A549 (cell line): ENCODE measurements at regions not wholly inside any gene's neighbourhood (a gene's known extent, or its start where the extent isn't known, plus 50 kb on each side); places are given as distances from the start of the nearest gene placed in this dataset.

Source experiments
- ATAC-seq, 2 experiments: fragments of 200-7000 bp in 1 of 2; fragments of >200 bp in 1 of 2; cut with Nextera tagmentation in 1 of 2; cut with Tn5 transposase in 1 of 2; 3 replicates each; pipeline versions ENCODE4 v1.8.0 to v1.9.1; 2018 to 2020; ENCODE audit warnings: mild to moderate bottlenecking in 1 of 2, moderate library complexity in 1 of 2
- CTCF ChIA-PET: fragments of 300-600 bp; sonication (Branson Sonifier 250); formaldehyde crosslinking; extraction: SDS; loops from one replicate; lab custom pipeline; 2021; ENCODE audit warnings: antibody characterized with exemption, inconsistent platforms; lab: Yijun Ruan, JAX
- POLR2A ChIA-PET: fragments of 350-600 bp; formaldehyde crosslinking; extraction: SDS; loops from one replicate; lab custom pipeline; 2021; ENCODE audit warnings: antibody characterized with exemption, inconsistent platforms; lab: Yijun Ruan, JAX
- DNase-seq, 2 experiments: peaks; one replicate each; pipeline versions ENCODE4 v3.0.0 to v3.0.0-alpha.2; 2011 to 2016; ENCODE audit warnings: low read depth in 1 of 2, low spot score in 1 of 2
- FAIRE-seq: peaks from 2 replicates; lab custom pipeline; 2011; peaks lifted over from hg19 to GRCh38; lab: Jason Lieb, UNC
- H3K27ac ChIP-seq, 2 experiments: fragments of >200 bp; sonication (Bioruptor Twin); formaldehyde crosslinking; 3 replicates each; pipeline ENCODE4 v1.5.1; 2016 to 2017
- H3K4me1 ChIP-seq: fragments of >200 bp; sonication (Bioruptor Twin); formaldehyde crosslinking; 3 replicates; pipeline ENCODE4 v1.6.1; 2016
- H3K4me2 ChIP-seq: fragments of >200 bp; sonication (Bioruptor Twin); formaldehyde crosslinking; 3 replicates; pipeline ENCODE4 v1.6.1; 2016
- H3K4me3 ChIP-seq: fragments of >200 bp; sonication (Bioruptor Twin); formaldehyde crosslinking; 3 replicates; pipeline ENCODE4 v1.5.1; 2016
- H3K9me3 ChIP-seq: fragments of >200 bp; sonication (Bioruptor Twin); formaldehyde crosslinking; 3 replicates; pipeline ENCODE4 v1.6.1; 2016
- BCL3 ChIP-seq: fragments of >200 bp; sonication (Bioruptor Twin); formaldehyde crosslinking; IDR thresholded peaks from 3 replicates; pipeline ENCODE4 v1.6.1; 2016
- BHLHE40 ChIP-seq: IDR thresholded peaks from 2 replicates; pipeline ENCODE4 v1.6.1; 2012; ENCODE audit warnings: low read depth, low read length, inconsistent platforms
- CHD4 ChIP-seq: fragments of 200-600 bp; sonication (generic); IDR thresholded peaks from 2 replicates; pipeline ENCODE4 v1.6.1; 2016; ENCODE audit warnings: antibody characterized with exemption, mild to moderate bottlenecking, borderline replicate concordance
- EHMT2 ChIP-seq: fragments of 200-600 bp; sonication (generic); IDR thresholded peaks from 2 replicates; pipeline ENCODE4 v1.6.1; 2016; ENCODE audit warnings: antibody characterized with exemption, low read depth, mild to moderate bottlenecking, moderate library complexity
- EP300 ChIP-seq, 2 experiments: fragments of >200 bp; sonication (Bioruptor Twin); formaldehyde crosslinking; IDR thresholded peaks; 2 replicates in 1 of 2; 3 replicates in 1 of 2; pipeline ENCODE4 v1.6.1; 2016 to 2017
- FOSL2 ChIP-seq, 2 experiments: fragments of 450-650 bp in 1 of 2; fragments of >200 bp in 1 of 2; sonication (Bioruptor Twin) in 1 of 2; formaldehyde crosslinking; IDR thresholded peaks; 2 replicates each; pipeline versions ENCODE4 v1.5.0 to v1.6.1; 2016 to 2020; ENCODE audit warnings: mild to moderate bottlenecking in 1 of 2, moderate library complexity in 1 of 2
- FOXS1 ChIP-seq: fragments of 250-450 bp; sonication (Bioruptor Pico); IDR thresholded peaks from 2 replicates; pipeline ENCODE4 v1.5.0; 2020; ENCODE audit warnings: mild to moderate bottlenecking, moderate library complexity
- GATA3 ChIP-seq: IDR thresholded peaks from 2 replicates; pipeline ENCODE4 v1.6.1; 2012; ENCODE audit warnings: borderline replicate concordance
- HDAC2 ChIP-seq: fragments of 200-600 bp; sonication (generic); IDR thresholded peaks from 2 replicates; pipeline ENCODE4 v1.6.1; 2016
- HOXB13 ChIP-seq: fragments of 250-450 bp; sonication (Bioruptor Pico); IDR thresholded peaks from 2 replicates; pipeline ENCODE4 v1.5.0; 2020; ENCODE audit warnings: low read depth, mild to moderate bottlenecking, moderate library complexity
- HOXB5 ChIP-seq: fragments of 250-450 bp; sonication (Bioruptor Pico); IDR thresholded peaks from 2 replicates; pipeline ENCODE4 v1.5.0; 2020; ENCODE audit warnings: mild to moderate bottlenecking, moderate library complexity
- KDM5A ChIP-seq: fragments of 200-600 bp; sonication (generic); IDR thresholded peaks from 2 replicates; pipeline ENCODE4 v1.6.1; 2016; ENCODE audit warnings: antibody characterized with exemption, mild to moderate bottlenecking
- MAX ChIP-seq: IDR thresholded peaks from 2 replicates; pipeline ENCODE4 v1.6.1; 2012
- PBX3 ChIP-seq: IDR thresholded peaks from 2 replicates; pipeline ENCODE4 v1.6.1; 2012
- POLR2A ChIP-seq: IDR thresholded peaks from 2 replicates; pipeline ENCODE4 v1.6.1; 2012; ENCODE audit warnings: mild to moderate bottlenecking, low read length
- POLR2AphosphoS2 ChIP-seq: conservative IDR thresholded peaks from 2 replicates; pipeline ENCODE4 v1.6.1; 2012; ENCODE audit warnings: low read length, improper control_type of control experiment, inconsistent platforms
- RARB ChIP-seq: fragments of 250-450 bp; sonication (Bioruptor Pico); IDR thresholded peaks from 2 replicates; pipeline ENCODE4 v1.8.0; 2021; ENCODE audit warnings: mild to moderate bottlenecking, moderate library complexity
- REST ChIP-seq: fragments of 200-600 bp; sonication (generic); IDR thresholded peaks from 2 replicates; pipeline ENCODE4 v1.6.1; 2016; ENCODE audit warnings: antibody characterized with exemption, mild to moderate bottlenecking, moderate library complexity
- RFX5 ChIP-seq: fragments of 450-650 bp; IDR thresholded peaks from 2 replicates; pipeline ENCODE4 v1.7.1; 2014; ENCODE audit warnings: antibody characterized with exemption, mild to moderate bottlenecking, moderate library complexity
- TFCP2L1 ChIP-seq: fragments of 250-450 bp; sonication (Bioruptor Pico); IDR thresholded peaks from 2 replicates; pipeline ENCODE4 v1.5.0; 2021; ENCODE audit warnings: mild to moderate bottlenecking
- USF2 ChIP-seq: fragments of 450-650 bp; IDR thresholded peaks from 2 replicates; pipeline ENCODE4 v1.6.1; 2014; ENCODE audit warnings: antibody characterized with exemption
- ZFP36 ChIP-seq: fragments of 450-650 bp; IDR thresholded peaks from 2 replicates; pipeline ENCODE4 v1.6.1; 2014; ENCODE audit warnings: borderline replicate concordance; ENCODE audit not compliant: partially characterized antibody
- ZSCAN20 ChIP-seq: fragments of 250-450 bp; sonication (Bioruptor Pico); IDR thresholded peaks from 2 replicates; pipeline ENCODE4 v1.8.0; 2022; ENCODE audit warnings: mild to moderate bottlenecking, moderate library complexity
- WGBS: methylation state at CpG from one replicate; pipeline ENCODE4 v1.1.6; 2017; ENCODE audit errors: missing lambda C conversion rate; 5-methylcytosine and 5-hydroxymethylcytosine counted together

GRCh38 chr3:177286034-177286433 lies 88.8 kb upstream of the TBL1XR1 start:
- Histone ChIP-seq H3K9me3 (no peaks in the 10 kb centered on the region), H3K27ac (peak overlapping the region; percentile 33 to 78; a peak in 5 of 6 replicates), H3K4me1 (peaks cover 30% of the 10 kb centered on the region), H3K4me3 (no peak overlapping the region), H3K4me2 (peak overlapping the region; percentile 30; the same call in 1 of the 3 replicates)
- ATAC-seq (peak; percentile 82 to 85), DNase-seq (peak; percentile 25 to 74), FAIRE-seq (no peak)
- POLR2A ChIA-PET = interaction anchor here (1.2 kb wide), 1 partner anchor 74 kb away, joined by 3 read pairs; no protein-coding TSS in a partner anchor
- 37% methylated on average over 2 of the region's 2 CpGs for WGBS
- TF ChIP-seq FOSL2 (IDR thresholded peaks at IDR 0.05) = no peak
- TF ChIP-seq FOSL2 (CRISPR knock-in tag; IDR thresholded peaks at IDR 0.05) = peak; percentile 68; the same call in 1 of the 2 replicates
- no peak for TF ChIP-seq TFCP2L1
- TF ChIP-seq HOXB5 (CRISPR knock-in tag) = no peak
- no peak for TF ChIP-seq RARB (CRISPR knock-in tag)
- TF ChIP-seq HDAC2 = no peak
- no peak for TF ChIP-seq RFX5
- TF ChIP-seq ZFP36 = no peak
- no peak for TF ChIP-seq POLR2AphosphoS2
- TF ChIP-seq BHLHE40 = 0 out of 2 replicates have a peak, but pooled peaks have one; percentile 14
- no peak for TF ChIP-seq FOXS1 (CRISPR knock-in tag)
- TF ChIP-seq MAX = no peak
- no peak for TF ChIP-seq PBX3
- peak; percentile 13; the same call in 1 of the 2 replicates for TF ChIP-seq GATA3
- no peak for TF ChIP-seq EP300 (IDR thresholded peaks at IDR 0.05)
- no peak for TF ChIP-seq HOXB13 (CRISPR knock-in tag)
- no peak for TF ChIP-seq BCL3
- TF ChIP-seq CHD4 = no peak
- no peak for TF ChIP-seq POLR2A
- TF ChIP-seq REST = no peak
- TF ChIP-seq KDM5A = no peak
- no peak for TF ChIP-seq USF2
- TF ChIP-seq, all 56 proteins: peak for 3
- CTCF ChIA-PET = no interaction called here

GRCh38 chr3:177287231-177287630 lies 89.9 kb upstream of the TBL1XR1 start:
- Histone ChIP-seq H3K4me3 (no peak overlapping the region), H3K4me2 (no peak overlapping the region), H3K9me3 (no peaks in the 10 kb centered on the region), H3K4me1 (peaks cover 30% of the 10 kb centered on the region), H3K27ac (peak overlapping the region in 1 of 2 experiments; percentile 78; a peak in 2 of 6 replicates)
- ChIA-PET POLR2A (no interaction called here), CTCF (no interaction called here)
- ATAC-seq (no peak), FAIRE-seq (no peak), DNase-seq (no peak)
- WGBS = 78% methylated on average over 4 of the region's 4 CpGs
- TF ChIP-seq EHMT2 (no peak), ZSCAN20 (no peak)
